Glomerular visceral epithelial cell (primary cell): ENCODE measurements at regions not wholly inside any gene's neighbourhood (a gene's known extent, or its start where the extent isn't known, plus 50 kb on each side); places are given as distances from the start of the nearest gene placed in this dataset.
"Not testable (repeated sequence)": the region's sequence is repeated elsewhere in the genome, so short reads cannot be mapped to it uniquely, and the experiment has no call there.

Experiments
- DNase-seq: peaks from one replicate; pipeline ENCODE4 v3.0.0-alpha.2; 2016; ENCODE audit errors: extremely low spot score

DNA sequence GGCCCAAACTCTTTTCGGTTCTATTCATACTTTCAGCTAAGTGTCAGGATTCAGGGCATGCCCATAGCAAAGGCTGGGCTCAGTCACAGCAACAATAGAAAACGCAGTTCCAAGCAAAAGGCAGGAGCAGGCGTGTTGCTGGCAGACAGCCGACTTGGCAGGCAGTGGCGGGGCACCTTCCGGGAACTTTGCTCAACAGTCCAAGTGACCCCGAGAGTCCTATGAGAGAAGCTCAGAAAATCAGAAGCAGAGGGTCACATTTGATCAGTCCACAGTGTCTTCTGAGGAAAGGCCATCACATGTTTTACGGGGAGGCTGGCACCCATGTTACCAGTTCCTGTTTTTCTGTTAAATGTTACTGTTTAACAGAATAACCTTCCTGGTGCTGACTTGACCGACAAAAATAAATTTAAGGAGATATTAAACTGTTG, 115.0 kb downstream of the DACT1 start:
- peak; percentile 70 for DNase-seq

DNA sequence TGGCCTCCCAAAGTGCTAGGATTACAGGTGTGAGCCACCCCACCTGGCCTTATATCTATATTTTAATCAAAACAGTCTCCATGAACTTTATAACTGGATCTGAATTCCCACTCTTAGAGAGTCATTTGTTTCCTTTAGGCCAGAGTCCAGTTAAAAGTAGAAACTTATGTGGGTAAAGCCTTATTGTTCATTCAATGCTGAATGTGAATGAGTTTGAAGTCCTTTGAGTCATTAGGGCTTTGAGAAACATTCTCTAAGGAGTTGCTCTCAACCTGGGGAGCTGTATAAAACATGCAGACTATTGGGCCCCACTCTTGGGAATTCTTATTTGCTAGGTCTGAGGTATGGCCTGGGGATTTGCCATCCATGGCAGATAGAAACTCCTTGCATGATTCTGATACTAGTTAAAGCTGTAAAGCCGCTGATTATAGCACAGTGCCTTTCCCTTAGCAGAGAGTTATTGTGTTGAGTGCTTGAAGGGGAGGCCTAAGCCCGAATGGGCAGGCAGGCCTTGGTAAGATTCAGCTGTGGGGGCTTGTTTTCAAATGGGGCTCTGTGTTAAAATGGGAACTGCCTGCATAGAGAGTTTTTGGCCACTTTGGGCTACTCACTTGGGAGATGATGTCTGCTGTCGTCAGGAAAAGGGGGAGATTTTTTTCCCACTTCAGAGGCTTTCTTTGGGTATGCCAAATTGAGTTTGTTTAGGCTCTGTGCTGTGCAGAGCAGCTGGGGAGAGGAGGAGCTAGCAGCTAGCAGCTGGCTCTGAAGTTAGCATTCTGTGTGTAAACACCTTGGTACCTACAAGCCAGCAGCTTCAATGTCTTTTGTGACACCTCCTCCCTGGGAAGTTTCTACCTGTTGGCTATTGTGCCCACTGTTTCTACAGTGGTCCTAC, 117.5 kb downstream of the DACT1 start:
- DNase-seq = no peak

DNA sequence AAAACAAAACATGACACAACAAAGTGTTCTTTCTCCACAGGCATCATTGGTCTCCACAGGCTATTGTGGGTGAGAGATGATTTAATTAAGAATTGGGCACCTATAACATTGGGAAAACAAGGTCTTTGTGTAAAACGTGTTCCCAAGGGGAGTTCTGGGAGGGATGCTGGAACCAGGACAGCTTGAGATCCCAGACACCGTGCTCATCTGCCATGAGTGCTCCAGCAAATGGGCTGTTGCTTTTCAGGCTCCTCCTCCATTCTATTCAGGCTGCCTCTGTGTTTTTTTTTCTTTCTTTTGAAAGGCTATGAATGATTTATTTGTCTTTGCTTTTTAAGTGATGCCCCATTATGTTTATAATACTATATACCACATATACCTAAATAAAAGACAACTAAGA, 122.4 kb downstream of the DACT1 start:
- no peak for DNase-seq

DNA sequence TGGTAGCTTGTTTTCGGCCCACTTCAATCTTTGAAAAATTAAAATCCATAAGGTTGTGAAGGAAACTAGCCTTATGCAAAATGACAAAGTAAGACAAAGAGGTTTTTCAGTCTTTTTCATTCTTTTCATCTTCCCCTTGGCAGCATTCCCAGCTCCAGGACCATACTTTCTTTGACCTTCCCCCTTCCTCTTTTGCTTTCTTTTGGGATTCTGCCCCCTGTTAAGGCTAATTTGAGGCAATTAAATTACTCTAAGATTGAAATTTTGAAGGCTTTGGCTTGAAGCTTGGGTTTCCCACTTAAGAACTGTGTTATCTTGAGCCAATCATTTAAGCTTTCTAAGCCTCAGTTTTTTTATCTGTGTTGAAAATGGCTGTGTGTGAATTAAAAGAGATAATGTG, 124.9 kb downstream of the DACT1 start:
- DNase-seq = no peak

DNA sequence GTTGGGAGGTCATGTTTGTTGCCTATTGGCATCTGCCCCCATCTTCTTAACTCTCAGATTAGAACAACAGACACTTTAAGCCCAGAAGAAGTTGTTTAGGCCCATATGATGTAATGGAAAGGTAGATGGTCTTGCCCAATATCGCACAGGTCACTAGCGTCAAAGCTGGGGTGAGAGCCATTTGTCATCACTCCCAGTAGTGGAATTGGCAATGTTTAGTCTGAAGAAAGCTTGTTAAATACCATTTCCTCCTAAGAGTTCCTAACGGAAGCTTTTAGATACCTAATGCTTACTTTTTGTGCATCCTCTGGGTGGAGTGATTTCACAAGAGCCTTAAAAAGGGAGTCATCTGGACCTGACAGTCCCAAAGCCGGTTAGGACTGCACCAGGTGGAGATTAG, 125.4 kb downstream of the DACT1 start:
- DNase-seq = no peak

DNA sequence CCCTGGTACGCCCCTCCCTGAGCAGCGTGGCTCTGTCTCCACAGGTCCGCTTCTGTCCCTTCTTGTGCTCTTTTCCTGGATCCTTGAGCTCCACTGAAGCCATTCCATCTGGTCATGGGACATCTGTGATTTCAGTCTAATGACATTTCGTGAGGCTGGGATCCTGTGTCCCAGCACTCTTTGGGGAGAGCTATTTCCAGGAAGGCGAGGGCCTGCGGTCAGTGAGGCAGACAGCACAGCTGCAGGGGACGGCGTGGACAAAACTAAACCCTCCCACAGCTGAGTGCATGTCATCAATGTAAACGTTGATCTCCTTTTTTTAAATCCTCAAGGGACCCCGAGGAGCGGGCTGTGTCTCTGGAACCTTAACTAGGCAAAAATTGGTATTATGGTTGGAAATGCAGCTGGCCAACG, 127.7 kb downstream of the DACT1 start:
- DNase-seq = no peak

DNA sequence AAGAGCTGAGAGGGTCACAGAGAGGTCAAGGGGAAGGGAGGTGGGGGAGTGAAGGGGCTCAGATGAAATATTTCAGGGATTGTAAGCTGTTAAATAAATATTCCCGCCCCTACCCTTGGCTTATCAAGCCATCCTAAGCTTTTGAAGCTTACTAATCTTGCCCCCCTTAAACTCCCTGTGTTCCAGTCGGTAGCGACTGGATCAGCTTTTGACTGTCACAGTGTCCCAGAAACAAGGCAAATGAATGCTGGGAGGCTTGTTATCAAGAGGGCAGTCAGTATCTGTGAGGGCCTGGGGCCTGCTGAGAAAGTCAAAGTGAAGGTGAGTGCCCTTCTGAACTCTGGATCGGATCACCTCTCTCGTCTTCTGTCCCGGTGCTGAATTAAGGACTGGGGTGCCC, 128.1 kb downstream of the DACT1 start:
- no peak for DNase-seq

DNA sequence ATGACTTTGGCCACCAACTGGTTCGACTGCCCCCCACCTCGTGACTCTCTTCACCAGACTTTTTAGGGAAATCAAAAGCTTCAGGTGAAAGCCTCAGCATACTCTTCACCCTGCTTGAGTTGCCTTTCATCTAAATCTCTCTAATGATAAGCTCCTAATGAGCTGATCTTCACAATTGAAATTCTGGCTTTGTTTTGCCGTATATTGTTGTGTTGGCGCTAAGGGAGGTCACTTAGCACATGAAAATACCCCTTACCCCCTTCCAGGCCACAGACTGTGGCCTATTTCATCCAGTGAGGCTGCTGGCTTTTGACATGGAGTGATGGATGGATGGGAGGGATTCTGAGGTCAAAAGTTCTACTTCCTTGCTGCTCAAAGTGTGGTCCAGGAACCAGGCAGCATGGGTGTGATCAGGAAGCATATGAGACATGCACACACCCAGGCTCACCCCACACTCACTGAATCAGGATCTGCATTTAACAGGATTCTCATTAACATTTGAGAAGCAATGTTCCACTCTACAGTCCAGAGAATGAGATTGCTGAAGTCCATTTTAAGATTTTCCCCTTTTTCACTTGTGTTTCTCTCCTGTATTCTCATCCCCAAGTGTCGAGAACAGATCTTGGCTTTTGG, 131.4 kb downstream of the DACT1 start:
- no peak for DNase-seq

DNA sequence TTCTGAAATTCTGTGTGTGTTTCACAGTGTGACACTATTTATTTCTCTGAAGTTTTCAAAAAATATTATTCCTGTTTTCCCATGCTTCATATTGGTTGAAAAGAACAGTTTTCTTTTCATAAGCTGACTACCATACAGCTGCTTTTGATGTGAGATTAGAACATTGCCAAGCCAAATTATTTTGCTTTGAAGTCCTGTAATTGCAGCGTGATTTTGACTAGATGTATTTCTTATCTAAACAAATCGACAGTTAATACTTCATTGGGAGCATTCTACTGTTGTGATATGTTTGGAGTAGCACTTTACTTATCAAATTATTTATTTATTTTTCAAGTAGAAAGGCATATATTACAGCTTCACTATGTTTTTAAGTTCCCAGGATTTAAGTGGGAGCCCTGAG, 132.0 kb downstream of the DACT1 start:
- DNase-seq = no peak

DNA sequence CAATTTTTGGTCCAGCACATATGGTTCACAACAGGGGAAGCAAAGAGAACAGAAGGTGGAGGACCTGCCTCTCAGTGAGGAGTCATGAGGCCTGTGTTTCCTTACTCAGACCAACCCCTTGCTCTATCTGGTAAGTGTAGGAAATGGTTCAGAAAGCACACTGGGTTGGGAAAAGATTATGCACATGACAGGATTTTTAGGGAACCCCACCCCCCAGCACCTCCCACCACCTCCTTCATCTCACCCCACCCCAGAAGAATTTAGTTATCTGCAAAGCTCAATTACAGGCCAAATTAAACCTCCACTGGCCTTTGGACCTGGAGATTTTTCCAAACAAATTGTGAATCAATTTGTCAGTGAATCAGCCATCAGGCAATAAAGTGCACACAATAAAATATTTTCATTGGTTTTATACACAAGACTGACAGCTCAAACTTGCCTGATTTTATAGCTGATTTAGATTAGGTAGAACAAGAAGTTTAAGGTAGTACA, 132.8 kb downstream of the DACT1 start:
- no peak for DNase-seq

DNA sequence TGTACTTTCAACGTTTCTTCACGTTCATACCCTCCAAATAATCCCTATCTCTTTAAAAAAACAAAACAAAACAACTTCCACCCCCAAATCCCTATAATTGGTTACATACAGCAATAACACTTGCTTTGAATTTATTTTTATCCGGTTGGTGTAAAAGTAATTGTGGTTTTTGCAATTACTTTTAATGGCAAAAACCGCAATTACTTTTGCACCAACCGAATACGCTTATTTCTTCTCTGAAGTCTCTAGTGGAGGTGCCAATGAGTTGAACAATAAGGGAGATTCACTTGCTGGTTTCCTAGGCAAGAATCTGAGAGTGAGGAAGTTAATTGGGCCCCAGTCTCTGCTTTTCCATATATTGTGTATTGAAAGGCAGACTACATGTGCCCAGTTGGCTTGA, 133.3 kb downstream of the DACT1 start:
- no peak for DNase-seq

DNA sequence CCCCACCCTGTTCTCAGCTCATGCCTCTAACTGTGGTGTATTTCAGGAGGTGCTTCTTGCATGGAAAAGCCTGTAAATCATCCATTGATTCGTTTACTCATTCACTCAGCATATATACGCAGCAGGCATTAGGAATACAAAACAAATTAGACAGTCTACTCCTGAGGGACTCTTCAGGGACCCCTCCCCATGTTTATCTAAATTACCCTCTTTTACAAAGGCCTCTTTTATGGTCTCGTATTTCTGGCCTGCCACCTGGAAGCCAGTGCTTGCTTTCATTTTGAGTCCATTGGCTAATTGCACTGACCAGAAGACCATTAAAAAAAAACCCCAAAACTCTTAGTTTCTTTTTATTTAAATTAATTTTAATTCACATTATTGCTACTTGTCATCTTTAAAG, 134.4 kb downstream of the DACT1 start:
- DNase-seq = no peak

DNA sequence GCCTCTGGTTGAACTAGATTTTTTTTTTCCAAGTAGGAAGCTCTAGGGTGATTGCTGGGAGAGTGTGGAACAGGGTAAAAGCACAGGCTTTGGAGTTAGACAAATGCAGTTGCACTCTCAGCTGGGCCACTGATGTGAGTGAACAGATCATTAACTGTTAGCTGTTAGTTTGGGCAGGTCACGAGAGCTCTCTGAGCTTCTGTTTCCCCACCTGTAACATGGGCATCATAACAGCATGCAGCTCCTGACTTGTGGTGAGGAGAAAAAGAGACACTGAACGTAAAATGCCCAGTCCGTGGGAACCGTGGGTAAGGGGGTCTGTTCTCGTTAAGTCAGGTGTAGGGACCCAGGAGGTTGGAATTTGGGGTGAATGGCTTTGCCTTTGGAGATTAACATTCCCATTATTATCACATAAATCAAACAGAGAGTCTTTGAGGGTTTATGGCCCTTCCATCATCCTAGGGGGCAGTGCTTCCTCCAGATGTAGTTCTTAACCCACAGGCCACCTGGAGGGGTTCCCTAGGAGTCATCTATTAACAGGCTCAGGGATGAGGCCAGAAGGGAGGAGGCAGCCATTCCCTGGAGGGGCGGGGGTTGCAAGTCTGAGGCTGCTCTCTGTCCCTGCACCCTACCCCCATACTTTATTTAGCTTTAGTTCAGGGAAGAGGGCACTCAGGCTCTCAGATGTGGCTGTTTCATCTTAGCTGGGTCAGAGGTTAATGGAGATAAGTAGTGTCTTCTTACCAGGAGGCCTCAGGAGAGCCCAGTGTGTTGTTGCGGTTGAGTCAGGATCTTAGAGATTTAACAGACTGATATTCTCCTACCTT, 135.2 kb downstream of the DACT1 start:
- peak; percentile 21 for DNase-seq

DNA sequence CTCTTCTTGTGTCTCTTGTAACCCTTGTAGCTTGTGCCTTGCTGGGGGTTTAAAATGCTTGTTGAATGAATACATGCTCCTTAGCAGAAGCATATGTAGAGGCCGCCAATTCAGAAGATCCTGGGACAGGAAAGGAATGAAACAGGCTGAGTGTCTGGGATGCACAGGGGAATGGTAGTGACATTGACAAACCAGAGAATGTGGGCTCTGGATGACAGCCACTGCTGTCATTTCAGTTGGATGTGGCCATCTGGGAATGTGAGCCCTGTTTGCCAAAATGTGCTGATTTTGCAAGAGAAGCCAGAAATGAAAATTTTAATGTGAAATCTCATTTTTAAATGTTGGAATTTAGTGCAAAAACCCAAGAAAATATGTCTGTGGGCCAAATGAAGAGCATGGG, 136.8 kb downstream of the DACT1 start:
- no peak for DNase-seq

DNA sequence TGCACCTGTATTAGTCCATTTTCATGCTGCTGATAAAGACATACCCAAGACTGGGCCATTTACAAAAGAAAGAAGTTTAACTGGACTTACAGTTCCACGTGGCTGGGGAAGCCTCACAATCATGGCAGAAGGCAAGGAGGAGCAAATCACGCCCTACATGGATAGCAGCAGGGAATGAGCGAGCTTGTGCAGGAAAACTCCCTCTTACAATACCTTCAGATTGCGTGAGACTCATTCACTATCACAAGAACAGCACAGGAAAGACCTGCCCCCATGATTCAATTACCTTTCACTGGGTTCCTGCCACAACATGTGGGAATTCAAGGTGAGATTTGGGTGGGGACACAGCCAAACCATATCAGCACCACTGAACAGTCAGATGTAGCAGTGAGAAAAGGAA, 137.4 kb downstream of the DACT1 start:
- DNase-seq = not testable (repeated sequence)

DNA sequence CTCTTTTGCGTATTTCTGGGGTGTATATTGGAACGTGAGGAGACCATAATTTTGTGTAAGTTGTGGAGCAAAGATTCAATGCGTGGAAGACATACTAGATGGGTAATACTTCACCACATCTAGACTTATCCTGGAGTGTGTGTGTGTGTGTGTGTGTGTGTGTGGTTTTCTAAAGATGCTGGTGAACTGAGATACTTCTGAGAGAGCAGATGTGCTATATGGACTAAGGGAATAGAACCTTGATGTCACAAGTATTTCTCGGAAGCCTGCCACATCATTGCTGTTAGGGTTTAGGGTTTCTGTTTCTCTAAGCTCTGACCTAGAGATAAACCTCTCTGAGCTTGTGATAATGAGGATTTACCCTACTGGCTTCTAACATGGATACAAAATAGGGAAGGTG, 138.8 kb downstream of the DACT1 start:
- DNase-seq = no peak

DNA sequence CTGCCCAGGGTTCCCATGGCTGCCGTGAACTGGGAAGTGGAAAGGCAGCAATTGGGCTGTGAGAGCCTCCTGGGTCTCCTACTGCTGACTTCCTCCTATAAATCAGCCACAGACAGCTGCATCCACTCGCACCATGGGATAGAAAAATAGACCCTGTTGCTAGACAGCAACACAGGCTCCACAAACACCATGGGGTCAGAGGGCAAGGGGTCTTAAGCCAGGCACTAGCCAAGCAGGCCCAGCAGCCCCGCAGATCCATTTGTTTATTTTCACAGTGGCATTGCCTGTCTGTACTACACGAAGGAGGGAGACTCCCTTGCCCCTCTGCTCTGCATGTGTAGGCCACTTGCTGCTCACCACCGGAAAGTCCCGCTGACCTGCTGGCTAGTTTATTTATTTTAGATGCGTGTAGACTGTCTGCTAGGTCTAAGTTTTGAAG, 139.8 kb downstream of the DACT1 start:
- DNase-seq = no peak

DNA sequence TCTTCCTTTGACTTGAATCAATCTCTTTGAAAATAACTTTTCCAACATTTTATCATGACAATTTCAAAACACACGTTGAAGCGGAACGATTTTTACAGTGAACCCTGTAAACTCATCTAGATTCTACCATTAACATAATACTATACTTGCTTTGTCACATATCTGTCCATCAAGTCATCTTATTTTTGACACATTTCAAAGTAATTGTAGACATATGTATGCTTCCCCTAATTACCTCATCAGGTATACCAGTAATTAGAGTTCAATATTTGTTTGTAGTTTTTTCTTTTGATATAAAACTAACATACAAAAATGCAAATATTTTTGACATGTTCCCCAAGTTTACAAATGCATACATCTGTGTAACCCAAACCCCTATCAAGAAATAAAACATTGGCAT, 140.4 kb downstream of the DACT1 start:
- no peak for DNase-seq

DNA sequence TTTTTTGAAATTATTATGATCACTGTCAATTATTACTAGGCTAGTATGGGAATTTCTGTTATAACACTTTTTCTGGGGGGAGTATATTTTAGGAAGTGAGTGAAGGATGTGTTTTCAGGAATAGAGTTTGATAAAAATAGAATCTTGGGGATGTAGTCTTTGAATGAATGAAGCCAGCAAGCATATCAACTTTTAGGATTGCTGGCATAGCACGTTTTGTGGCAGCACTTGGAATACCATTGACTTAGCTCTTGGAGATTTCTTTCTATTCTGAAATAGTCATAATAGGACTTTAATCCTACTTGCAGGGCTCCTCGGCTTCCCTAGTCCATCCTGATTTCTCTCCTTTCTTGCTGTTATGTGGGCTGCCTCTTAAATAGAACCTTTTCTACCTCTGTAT, 141.6 kb downstream of the DACT1 start:
- no peak for DNase-seq

DNA sequence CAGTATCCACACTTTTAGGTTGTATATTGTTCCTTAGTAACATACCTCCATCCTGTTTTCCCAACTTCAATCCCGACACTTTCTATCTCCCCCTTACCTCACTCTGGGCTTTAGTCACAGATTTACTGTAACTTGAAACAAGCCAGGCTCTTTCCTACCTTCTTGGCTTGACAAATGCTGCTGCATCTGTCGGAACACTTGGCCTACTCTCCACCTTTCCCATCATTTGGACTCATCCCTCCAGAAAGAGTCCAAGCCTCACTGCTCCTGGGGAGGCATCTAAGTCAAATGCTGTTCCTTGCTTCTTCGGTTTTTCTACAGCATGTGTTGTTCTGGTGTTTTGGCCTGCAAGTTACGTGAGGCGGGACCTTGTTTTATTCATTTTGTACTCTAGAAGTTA, 142.4 kb downstream of the DACT1 start:
- DNase-seq = no peak

DNA sequence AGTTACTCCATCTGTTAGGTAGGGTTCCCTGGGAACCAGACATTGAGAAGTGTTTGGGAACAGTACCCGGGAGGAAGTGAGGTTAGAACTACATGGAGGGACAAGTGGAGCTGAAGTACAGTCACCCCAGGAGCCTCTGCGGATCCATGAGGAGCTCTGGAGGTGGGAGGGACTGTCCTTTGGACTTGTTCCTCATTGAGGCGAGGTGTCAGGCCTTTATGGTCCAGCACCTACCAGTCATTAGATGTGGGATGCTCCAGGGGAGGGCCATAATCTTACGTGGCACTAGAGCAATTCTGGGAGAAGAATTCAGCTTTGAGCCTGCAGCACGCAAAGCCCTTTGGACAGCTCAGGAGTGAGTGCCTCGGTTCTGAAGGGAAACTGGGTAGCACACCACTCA, 142.8 kb downstream of the DACT1 start:
- no peak for DNase-seq

DNA sequence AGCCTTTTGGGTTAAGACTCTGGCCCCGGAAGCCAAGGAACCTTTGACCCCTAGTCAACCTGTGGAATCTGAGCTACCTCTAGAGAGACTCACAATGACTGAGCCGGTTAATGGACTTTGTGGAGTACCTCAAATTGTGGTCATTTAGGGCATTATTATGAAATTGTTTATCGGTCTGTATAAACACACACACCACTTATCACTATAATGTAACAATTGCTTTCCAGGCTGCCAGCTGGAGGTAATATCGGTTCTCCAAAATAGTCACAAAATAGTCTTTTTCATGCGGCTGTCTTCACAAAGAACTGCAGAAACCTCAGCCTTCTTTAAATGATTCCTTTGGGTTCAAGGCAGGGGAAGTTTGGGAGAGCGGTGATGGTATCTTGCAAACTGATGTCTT, 144.2 kb downstream of the DACT1 start:
- no peak for DNase-seq
